ENCODE measurements at regions not wholly inside any gene's neighbourhood (a gene's known extent, or its start where the extent isn't known, plus 50 kb on each side); places are given as distances from the start of the nearest gene placed in this dataset.

DNA sequence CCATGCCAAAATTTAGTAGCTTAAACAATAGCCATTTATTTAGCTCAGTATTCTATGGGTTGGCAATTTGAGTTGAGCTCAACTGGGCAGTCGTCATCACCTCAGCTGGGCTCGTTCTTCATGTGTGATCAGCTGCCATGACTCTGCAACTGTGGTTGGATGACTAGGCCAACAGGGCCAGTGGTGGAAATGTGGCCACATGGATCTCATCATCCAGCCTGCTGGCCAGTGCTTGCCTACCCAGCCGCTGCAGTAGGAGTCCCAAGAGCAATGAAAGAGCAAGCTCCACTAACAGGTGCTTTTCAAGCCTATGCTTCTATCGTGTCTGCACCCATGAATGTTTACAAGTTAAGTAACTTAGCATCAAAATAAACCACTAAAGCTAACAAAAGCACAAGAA, 158.0 kb downstream of the ATPSCKMT start:
- Histone ChIP-seq H2AFZ (ENCODE audit: control insufficient read depth, low read length) (no peak overlapping the region), H3K9ac (ENCODE audit: control insufficient read depth, extremely low read depth, insufficient read depth, low read length) (no peak overlapping the region), H3K4me2 (ENCODE audit: control insufficient read depth, extremely low read depth, insufficient read depth, low read depth, low read length) (no peak overlapping the region), H3K9me3 (ENCODE audit: control insufficient read depth, low read depth, low read length) (no peaks in the 10 kb centered on the region), H3K79me2 (ENCODE audit: control insufficient read depth, insufficient read depth, low read length) (no peaks in the 10 kb centered on the region), H3K27me3 (ENCODE audit: control insufficient read depth, extremely low read depth, insufficient read depth, low read length) (no peaks in the 10 kb centered on the region), H3K4me3 (ENCODE audit: control insufficient read depth in 2 of 3, extremely low read depth in 1 of 3, insufficient read depth in 2 of 3, low read depth in 1 of 3, low read length in 3 of 3) (no peak overlapping the region), H4K20me1 (ENCODE audit: control insufficient read depth, extremely low read depth, insufficient read depth, low read length) (no peaks in the 10 kb centered on the region), H3K9me1 (ENCODE audit: control insufficient read depth, extremely low read depth, insufficient read depth, low read length) (no peaks in the 10 kb centered on the region), H3K27ac (ENCODE audit: control insufficient read depth, insufficient read depth, low read length) (no peak overlapping the region), H3K36me3 (ENCODE audit: control insufficient read depth in 2 of 2, extremely low read depth in 1 of 2, insufficient read depth in 2 of 2, low read length in 2 of 2) (no peaks in the 10 kb centered on the region), H3K4me1 (ENCODE audit: control insufficient read depth, extremely low read depth, insufficient read depth, low read length) (no peaks in the 10 kb centered on the region)
- no peak for FAIRE-seq
- dilution Hi-C loops (cut with MboI; ENCODE audit: extremely low pct_ligation_motif_present, low sequenced_read_pairs), result no loop called here
- no peak for TF ChIP-seq CTCF (optimal IDR thresholded peaks at IDR 0.05 in 1 of 3, IDR thresholded peaks at IDR 0.05 in 1 of 3, conservative IDR thresholded peaks at IDR 0.05 in 1 of 3; ENCODE audit: extremely low read depth in 1 of 3, insufficient read depth in 2 of 3, low read length in 3 of 3)
- no peak for TF ChIP-seq EZH2 (IDR thresholded peaks at IDR 0.05; ENCODE audit: low read length)
- no peak for DNase-seq (ENCODE audit: low read depth, low spot score)

DNA sequence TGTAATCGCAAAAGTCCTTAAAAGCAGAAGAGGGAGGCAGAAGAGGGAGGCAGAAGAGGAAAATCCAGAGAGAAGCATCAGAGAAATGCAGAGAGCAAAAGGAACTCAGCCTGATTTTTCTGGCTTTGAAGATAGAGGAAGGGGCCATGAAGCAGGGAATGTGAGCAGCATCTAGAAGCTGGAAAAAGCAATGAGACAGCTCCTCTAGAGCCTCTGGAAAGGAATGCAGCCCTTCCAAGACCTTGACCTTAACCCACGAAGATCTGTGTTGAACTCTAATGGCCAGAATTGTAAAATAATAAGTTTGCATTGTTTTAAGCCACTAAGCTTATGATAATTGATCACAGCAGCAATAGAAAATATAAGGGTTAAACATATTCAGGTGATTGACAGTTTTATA, 159.6 kb downstream of the ATPSCKMT start:
- Histone ChIP-seq H3K9ac (ENCODE audit: control insufficient read depth, extremely low read depth, insufficient read depth, low read length) (no peak overlapping the region), H3K4me1 (ENCODE audit: control insufficient read depth, extremely low read depth, insufficient read depth, low read length) (no peaks in the 10 kb centered on the region), H3K36me3 (ENCODE audit: control insufficient read depth in 2 of 2, extremely low read depth in 1 of 2, insufficient read depth in 2 of 2, low read length in 2 of 2) (no peaks in the 10 kb centered on the region), H3K27ac (ENCODE audit: control insufficient read depth, insufficient read depth, low read length) (no peak overlapping the region), H3K79me2 (ENCODE audit: control insufficient read depth, insufficient read depth, low read length) (no peaks in the 10 kb centered on the region), H4K20me1 (ENCODE audit: control insufficient read depth, extremely low read depth, insufficient read depth, low read length) (no peaks in the 10 kb centered on the region), H3K27me3 (ENCODE audit: control insufficient read depth, extremely low read depth, insufficient read depth, low read length) (no peaks in the 10 kb centered on the region), H3K4me2 (ENCODE audit: control insufficient read depth, extremely low read depth, insufficient read depth, low read depth, low read length) (no peak overlapping the region), H3K9me3 (ENCODE audit: control insufficient read depth, low read depth, low read length) (no peaks in the 10 kb centered on the region), H3K9me1 (ENCODE audit: control insufficient read depth, extremely low read depth, insufficient read depth, low read length) (no peaks in the 10 kb centered on the region), H3K4me3 (ENCODE audit: control insufficient read depth in 2 of 3, extremely low read depth in 1 of 3, insufficient read depth in 2 of 3, low read depth in 1 of 3, low read length in 3 of 3) (no peak overlapping the region), H2AFZ (ENCODE audit: control insufficient read depth, low read length) (no peak overlapping the region)
- DNase-seq (ENCODE audit: low read depth, low spot score) (no peak), FAIRE-seq (no peak)
- dilution Hi-C loops (cut with MboI; ENCODE audit: extremely low pct_ligation_motif_present, low sequenced_read_pairs), result no loop called here
- no peak for TF ChIP-seq CTCF (optimal IDR thresholded peaks at IDR 0.05 in 1 of 3, IDR thresholded peaks at IDR 0.05 in 1 of 3, conservative IDR thresholded peaks at IDR 0.05 in 1 of 3; ENCODE audit: extremely low read depth in 1 of 3, insufficient read depth in 2 of 3, low read length in 3 of 3)
- no peak for TF ChIP-seq EZH2 (IDR thresholded peaks at IDR 0.05; ENCODE audit: low read length)
